Neural progenitor cell (in vitro differentiated cells): ENCODE measurements at regions not wholly inside any gene's neighbourhood (a gene's known extent, or its start where the extent isn't known, plus 50 kb on each side); places are given as distances from the start of the nearest gene placed in this dataset.

Experiments used
- CTCF ChIP-seq: fragments of 200-600 bp; sonication (generic); IDR thresholded peaks from 2 replicates; pipeline ENCODE4 v1.5.1; 2017; ENCODE audit warnings: antibody characterized with exemption, mild to moderate bottlenecking
- EZH2 ChIP-seq: fragments of 200-600 bp; sonication (generic); IDR thresholded peaks from 2 replicates; pipeline ENCODE4 v1.6.1; 2017; ENCODE audit warnings: antibody characterized with exemption, mild to moderate bottlenecking, moderate library complexity
- EZH2phosphoT487 ChIP-seq: fragments of 200-600 bp; sonication (generic); IDR thresholded peaks from 2 replicates; pipeline ENCODE4 v1.6.1; 2017; ENCODE audit warnings: antibody characterized with exemption

- no peak for TF ChIP-seq CTCF
- no peak for TF ChIP-seq EZH2
- no peak for TF ChIP-seq EZH2phosphoT487
Measured at GRCh38 chr5:56735849-56736641, 79.3 kb upstream of the MAP3K1 start.
